Endothelial cell (in vitro differentiated cells): ENCODE measurements at regions not wholly inside any gene's neighbourhood (a gene's known extent, or its start where the extent isn't known, plus 50 kb on each side); places are given as distances from the start of the nearest gene placed in this dataset.

Experiments used
- DNase-seq: peaks from one replicate; pipeline ENCODE4 v3.0.0; 2021; ENCODE audit warnings: low spot score
- H3K27ac Mint-ChIP-seq: one replicate; pipeline ENCODE4 v1.8.0; 2021; ENCODE audit warnings: mixed read lengths, inconsistent platforms; ENCODE audit not compliant: unreplicated experiment
- H3K27me3 Mint-ChIP-seq: one replicate; pipeline ENCODE4 v1.8.0; 2021; ENCODE audit warnings: mild to moderate bottlenecking, moderate library complexity, mixed read lengths, inconsistent platforms; ENCODE audit not compliant: unreplicated experiment
- H3K36me3 Mint-ChIP-seq: one replicate; pipeline ENCODE4 v1.8.0; 2021; ENCODE audit warnings: mild to moderate bottlenecking, low read depth, mixed read lengths, inconsistent platforms; ENCODE audit not compliant: unreplicated experiment
- H3K4me1 Mint-ChIP-seq: one replicate; pipeline ENCODE4 v1.8.0; 2021; ENCODE audit warnings: mild to moderate bottlenecking, mixed read lengths, inconsistent platforms; ENCODE audit not compliant: unreplicated experiment
- H3K4me3 Mint-ChIP-seq: one replicate; pipeline ENCODE4 v1.8.0; 2021; ENCODE audit warnings: mild to moderate bottlenecking, mixed read lengths, inconsistent platforms; ENCODE audit not compliant: unreplicated experiment
- H3K9me3 Mint-ChIP-seq: one replicate; pipeline ENCODE4 v1.8.0; 2021; ENCODE audit warnings: mixed read lengths, inconsistent platforms; ENCODE audit not compliant: unreplicated experiment
- TF ChIP-seq, protein P1 (sequence below): fragments of 200-600 bp; sonication (generic); IDR thresholded peaks from one replicate; pipeline ENCODE4 v1.5.0; 2021; ENCODE audit warnings: antibody characterized with exemption; ENCODE audit not compliant: unreplicated experiment

DNA sequence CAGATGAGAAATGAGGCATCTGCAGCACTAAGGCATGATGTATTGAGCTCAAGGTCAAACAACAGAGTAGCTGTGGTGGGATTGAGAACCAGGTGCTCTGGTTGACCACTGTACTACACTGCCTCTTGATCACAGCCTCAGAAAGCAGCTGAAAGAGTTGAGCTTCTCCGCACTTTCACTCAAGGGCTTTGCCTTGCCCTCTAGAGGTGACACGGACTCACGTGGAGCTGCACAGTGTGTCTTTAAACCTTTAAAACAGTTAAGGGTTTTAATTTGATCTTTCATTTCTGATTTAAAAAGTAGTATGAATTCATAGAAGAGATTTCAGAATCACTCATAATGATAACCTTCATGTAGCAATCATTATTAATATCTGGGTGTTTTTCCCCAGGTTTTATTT, 132.5 kb downstream of the RWDD3 start:
- Mint-ChIP-seq H3K9me3 (no peaks in the 10 kb centered on the region), H3K4me3 (no peak overlapping the region), H3K36me3 (no peaks in the 10 kb centered on the region), H3K4me1 (peaks cover 2% of the 10 kb centered on the region), H3K27ac (no peak overlapping the region), H3K27me3 (peaks cover 4% of the 10 kb centered on the region)
- TF ChIP-seq, protein P1, sequence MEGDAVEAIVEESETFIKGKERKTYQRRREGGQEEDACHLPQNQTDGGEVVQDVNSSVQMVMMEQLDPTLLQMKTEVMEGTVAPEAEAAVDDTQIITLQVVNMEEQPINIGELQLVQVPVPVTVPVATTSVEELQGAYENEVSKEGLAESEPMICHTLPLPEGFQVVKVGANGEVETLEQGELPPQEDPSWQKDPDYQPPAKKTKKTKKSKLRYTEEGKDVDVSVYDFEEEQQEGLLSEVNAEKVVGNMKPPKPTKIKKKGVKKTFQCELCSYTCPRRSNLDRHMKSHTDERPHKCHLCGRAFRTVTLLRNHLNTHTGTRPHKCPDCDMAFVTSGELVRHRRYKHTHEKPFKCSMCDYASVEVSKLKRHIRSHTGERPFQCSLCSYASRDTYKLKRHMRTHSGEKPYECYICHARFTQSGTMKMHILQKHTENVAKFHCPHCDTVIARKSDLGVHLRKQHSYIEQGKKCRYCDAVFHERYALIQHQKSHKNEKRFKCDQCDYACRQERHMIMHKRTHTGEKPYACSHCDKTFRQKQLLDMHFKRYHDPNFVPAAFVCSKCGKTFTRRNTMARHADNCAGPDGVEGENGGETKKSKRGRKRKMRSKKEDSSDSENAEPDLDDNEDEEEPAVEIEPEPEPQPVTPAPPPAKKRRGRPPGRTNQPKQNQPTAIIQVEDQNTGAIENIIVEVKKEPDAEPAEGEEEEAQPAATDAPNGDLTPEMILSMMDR = no peak
- no peak for DNase-seq

DNA sequence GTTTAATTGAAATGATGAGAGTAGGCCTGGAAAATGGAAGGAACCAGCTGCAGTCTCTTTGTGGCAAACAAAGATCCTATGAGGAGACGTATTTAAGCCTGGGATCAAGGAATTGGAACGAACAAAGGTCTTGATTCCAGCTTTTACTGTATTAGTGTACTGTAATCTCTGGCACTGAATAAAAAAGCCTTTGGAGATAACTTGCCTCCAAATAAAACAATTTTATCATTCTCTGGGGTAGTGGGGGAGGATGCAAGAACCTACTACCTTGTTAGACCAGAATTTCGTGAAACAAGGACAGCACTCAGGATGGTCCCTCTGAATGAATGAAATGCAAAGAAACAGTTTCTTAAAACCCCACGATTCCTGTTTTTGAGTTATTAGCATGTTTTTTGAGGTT, 134.2 kb downstream of the RWDD3 start:
- no peaks in the 10 kb centered on the region for H3K36me3 Mint-ChIP-seq
- peaks cover 3% of the 10 kb centered on the region for H3K27me3 Mint-ChIP-seq
- no peak overlapping the region for H3K27ac Mint-ChIP-seq
- TF ChIP-seq, protein P1 = no peak
- peaks cover 2% of the 10 kb centered on the region for H3K4me1 Mint-ChIP-seq
- H3K4me3 Mint-ChIP-seq = no peak overlapping the region
- DNase-seq = no peak
- no peaks in the 10 kb centered on the region for H3K9me3 Mint-ChIP-seq

GRCh38 chr1:95369985-95370690, 136.1 kb downstream of the RWDD3 start:
- peaks cover 2% of the 10 kb centered on the region for H3K4me1 Mint-ChIP-seq

GRCh38 chr1:95370691-95371562, 136.9 kb downstream of the RWDD3 start:
- no peak overlapping the region for H3K4me3 Mint-ChIP-seq
- no peaks in the 10 kb centered on the region for H3K36me3 Mint-ChIP-seq
- peaks cover 1% of the 10 kb centered on the region for H3K27me3 Mint-ChIP-seq

More at GRCh38 chr1:95369985-95370690, 136.1 kb downstream of the RWDD3 start:
- H3K4me3 Mint-ChIP-seq = no peak overlapping the region
- no peaks in the 10 kb centered on the region for H3K9me3 Mint-ChIP-seq
- peaks cover 1% of the 10 kb centered on the region for H3K27me3 Mint-ChIP-seq
- H3K27ac Mint-ChIP-seq = no peak overlapping the region
- TF ChIP-seq, protein P1 = no peak
- DNase-seq = no peak
- H3K36me3 Mint-ChIP-seq = no peaks in the 10 kb centered on the region

More at GRCh38 chr1:95370691-95371562, 136.9 kb downstream of the RWDD3 start:
- Mint-ChIP-seq H3K27ac (no peak overlapping the region), H3K9me3 (no peaks in the 10 kb centered on the region), H3K4me1 (peaks cover 2% of the 10 kb centered on the region)
- TF ChIP-seq, protein P1 = no peak
- DNase-seq = no peak
